ENCODE measurements at regions not wholly inside any gene's neighbourhood (a gene's known extent, or its start where the extent isn't known, plus 50 kb on each side); places are given as distances from the start of the nearest gene placed in this dataset.

DNA sequence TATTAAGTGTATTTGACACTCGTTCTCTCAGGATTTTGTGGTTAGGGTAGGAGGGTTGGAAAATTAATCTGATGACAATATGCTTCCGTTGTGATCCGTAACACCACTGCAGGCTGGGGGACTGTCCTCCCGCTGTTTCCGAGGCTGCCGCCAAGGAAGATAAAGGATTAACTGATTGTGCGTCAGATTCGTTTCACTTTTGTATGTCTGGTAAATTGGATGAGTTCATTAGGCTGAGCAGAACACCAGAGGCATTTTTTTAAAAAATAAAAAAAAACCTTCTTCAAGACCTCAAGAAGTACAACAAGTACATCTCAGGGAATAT lies 486.7 kb upstream of the SALL1 start:
- ATAC-seq: peak; percentile 51

DNA sequence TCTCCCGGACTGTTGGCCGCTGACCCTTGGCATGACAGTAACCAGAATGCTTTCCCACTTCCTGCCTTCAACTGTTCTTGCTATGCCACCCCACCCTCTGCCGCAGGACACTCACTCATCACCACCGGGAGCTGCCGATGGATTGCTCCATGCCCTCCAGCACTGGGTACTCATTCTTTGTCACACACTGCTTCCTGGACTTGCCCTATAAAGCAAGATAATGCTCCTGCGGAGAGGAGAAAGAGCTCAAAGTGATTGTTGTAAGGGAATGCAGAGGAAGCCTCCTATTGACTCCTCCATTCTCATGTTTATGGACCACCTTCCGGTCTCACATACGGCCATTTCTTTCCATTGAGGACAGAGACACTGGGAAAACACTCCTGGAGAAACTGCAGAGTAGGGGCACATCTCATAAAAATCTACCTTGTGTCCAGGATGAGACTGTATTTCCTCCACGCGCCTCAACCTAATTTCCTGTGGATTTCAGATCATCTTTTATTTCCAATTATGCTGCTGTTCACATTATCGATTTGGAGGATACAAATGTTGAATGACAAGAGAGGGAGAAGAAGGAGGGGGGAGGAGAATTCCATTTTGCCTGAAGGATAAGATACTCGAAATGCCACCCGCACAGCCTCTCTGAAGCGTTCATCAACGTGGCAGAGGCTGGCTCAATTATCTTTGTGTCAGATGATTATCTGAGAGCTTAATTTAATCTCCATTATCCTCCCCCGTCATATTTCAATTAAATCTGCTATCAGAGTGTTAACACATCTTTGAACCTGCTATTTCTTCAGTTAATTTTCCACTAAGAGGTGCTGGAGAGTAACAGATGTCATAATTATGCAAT lies 486.1 kb upstream of the SALL1 start:
- ATAC-seq: peak; percentile 75
- TF ChIP-seq TOX (CRISPR knock-in tag; IDR thresholded peaks at IDR 0.05; ENCODE audit: borderline replicate concordance): no peak
- TF ChIP-seq, protein P1, sequence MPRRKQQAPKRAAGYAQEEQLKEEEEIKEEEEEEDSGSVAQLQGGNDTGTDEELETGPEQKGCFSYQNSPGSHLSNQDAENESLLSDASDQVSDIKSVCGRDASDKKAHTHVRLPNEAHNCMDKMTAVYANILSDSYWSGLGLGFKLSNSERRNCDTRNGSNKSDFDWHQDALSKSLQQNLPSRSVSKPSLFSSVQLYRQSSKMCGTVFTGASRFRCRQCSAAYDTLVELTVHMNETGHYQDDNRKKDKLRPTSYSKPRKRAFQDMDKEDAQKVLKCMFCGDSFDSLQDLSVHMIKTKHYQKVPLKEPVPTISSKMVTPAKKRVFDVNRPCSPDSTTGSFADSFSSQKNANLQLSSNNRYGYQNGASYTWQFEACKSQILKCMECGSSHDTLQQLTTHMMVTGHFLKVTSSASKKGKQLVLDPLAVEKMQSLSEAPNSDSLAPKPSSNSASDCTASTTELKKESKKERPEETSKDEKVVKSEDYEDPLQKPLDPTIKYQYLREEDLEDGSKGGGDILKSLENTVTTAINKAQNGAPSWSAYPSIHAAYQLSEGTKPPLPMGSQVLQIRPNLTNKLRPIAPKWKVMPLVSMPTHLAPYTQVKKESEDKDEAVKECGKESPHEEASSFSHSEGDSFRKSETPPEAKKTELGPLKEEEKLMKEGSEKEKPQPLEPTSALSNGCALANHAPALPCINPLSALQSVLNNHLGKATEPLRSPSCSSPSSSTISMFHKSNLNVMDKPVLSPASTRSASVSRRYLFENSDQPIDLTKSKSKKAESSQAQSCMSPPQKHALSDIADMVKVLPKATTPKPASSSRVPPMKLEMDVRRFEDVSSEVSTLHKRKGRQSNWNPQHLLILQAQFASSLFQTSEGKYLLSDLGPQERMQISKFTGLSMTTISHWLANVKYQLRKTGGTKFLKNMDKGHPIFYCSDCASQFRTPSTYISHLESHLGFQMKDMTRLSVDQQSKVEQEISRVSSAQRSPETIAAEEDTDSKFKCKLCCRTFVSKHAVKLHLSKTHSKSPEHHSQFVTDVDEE (CRISPR knock-in tag; IDR thresholded peaks at IDR 0.05): no peak
- TF ChIP-seq ZC3H10 (CRISPR knock-in tag; IDR thresholded peaks at IDR 0.05): no peak
- TF ChIP-seq CSDC2 (CRISPR knock-in tag; IDR thresholded peaks at IDR 0.05): no peak
- TF ChIP-seq ZFP3 (CRISPR knock-in tag; IDR thresholded peaks at IDR 0.05): 0 out of 2 replicates have a peak, but pooled peaks have one; percentile 43
- TF ChIP-seq ZFP30 (CRISPR knock-in tag; IDR thresholded peaks at IDR 0.05): no peak
- no peak for TF ChIP-seq RARB (CRISPR knock-in tag; IDR thresholded peaks at IDR 0.05)

More for the DNA sequence above, 486.7 kb upstream of the SALL1 start:
- peak; percentile 40; the same call in 1 of the 2 replicates for TF ChIP-seq TCF4 (CRISPR knock-in tag; IDR thresholded peaks at IDR 0.05; ENCODE audit: borderline replicate concordance)
- TF ChIP-seq GLIS3 (CRISPR knock-in tag; IDR thresholded peaks at IDR 0.05): no peak

DNA sequence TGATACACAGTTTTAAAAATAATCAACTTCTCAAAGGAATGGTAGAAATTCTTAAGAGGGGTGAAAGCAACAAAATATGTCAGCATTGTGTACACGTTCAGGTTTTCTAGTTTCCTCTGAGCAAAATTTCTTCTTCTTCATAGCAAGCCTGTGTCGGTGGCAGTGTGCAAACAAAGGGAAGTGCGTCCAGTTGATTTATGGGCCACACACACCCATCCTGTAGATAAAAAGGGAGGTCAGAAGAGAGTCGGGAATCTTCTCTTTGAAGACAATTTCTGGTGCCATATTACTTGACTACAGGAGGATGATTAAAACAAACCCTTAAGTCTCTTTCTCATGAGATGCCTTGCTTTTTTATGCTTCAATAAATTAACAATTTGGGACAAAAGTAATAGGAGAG lies 484.1 kb upstream of the SALL1 start:
- no peak for ATAC-seq
- TF ChIP-seq RARB (CRISPR knock-in tag; IDR thresholded peaks at IDR 0.05): no peak
- TF ChIP-seq, protein P2, sequence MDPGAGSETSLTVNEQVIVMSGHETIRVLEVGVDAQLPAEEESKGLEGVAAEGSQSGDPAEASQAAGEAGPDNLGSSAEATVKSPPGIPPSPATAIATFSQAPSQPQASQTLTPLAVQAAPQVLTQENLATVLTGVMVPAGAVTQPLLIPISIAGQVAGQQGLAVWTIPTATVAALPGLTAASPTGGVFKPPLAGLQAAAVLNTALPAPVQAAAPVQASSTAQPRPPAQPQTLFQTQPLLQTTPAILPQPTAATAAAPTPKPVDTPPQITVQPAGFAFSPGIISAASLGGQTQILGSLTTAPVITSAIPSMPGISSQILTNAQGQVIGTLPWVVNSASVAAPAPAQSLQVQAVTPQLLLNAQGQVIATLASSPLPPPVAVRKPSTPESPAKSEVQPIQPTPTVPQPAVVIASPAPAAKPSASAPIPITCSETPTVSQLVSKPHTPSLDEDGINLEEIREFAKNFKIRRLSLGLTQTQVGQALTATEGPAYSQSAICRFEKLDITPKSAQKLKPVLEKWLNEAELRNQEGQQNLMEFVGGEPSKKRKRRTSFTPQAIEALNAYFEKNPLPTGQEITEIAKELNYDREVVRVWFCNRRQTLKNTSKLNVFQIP (CRISPR knock-in tag; IDR thresholded peaks at IDR 0.05; ENCODE audit: borderline replicate concordance, low read depth): no peak
- TF ChIP-seq ZNF8 (CRISPR knock-in tag; IDR thresholded peaks at IDR 0.05): no peak
- TF ChIP-seq, protein P1 (CRISPR knock-in tag; IDR thresholded peaks at IDR 0.05): no peak
- TF ChIP-seq ZFP30 (CRISPR knock-in tag; IDR thresholded peaks at IDR 0.05): no peak
- no peak for TF ChIP-seq TOX (CRISPR knock-in tag; IDR thresholded peaks at IDR 0.05; ENCODE audit: borderline replicate concordance)
- TF ChIP-seq PPARA (CRISPR knock-in tag; IDR thresholded peaks at IDR 0.05; ENCODE audit: borderline replicate concordance): no peak
- TF ChIP-seq, protein P3, sequence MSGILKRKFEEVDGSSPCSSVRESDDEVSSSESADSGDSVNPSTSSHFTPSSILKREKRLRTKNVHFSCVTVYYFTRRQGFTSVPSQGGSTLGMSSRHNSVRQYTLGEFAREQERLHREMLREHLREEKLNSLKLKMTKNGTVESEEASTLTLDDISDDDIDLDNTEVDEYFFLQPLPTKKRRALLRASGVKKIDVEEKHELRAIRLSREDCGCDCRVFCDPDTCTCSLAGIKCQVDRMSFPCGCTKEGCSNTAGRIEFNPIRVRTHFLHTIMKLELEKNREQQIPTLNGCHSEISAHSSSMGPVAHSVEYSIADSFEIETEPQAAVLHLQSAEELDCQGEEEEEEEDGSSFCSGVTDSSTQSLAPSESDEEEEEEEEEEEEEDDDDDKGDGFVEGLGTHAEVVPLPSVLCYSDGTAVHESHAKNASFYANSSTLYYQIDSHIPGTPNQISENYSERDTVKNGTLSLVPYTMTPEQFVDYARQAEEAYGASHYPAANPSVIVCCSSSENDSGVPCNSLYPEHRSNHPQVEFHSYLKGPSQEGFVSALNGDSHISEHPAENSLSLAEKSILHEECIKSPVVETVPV (CRISPR knock-in tag; IDR thresholded peaks at IDR 0.05): no peak
- no peak for TF ChIP-seq ISL1 (CRISPR knock-in tag; IDR thresholded peaks at IDR 0.05)
- TF ChIP-seq GLIS3 (CRISPR knock-in tag; IDR thresholded peaks at IDR 0.05): no peak
- no peak for TF ChIP-seq OSR1 (CRISPR knock-in tag; IDR thresholded peaks at IDR 0.05)
- TF ChIP-seq ZFP3 (CRISPR knock-in tag; IDR thresholded peaks at IDR 0.05): no peak
- TF ChIP-seq CSDC2 (CRISPR knock-in tag; IDR thresholded peaks at IDR 0.05): no peak
- no peak for TF ChIP-seq BACH2 (CRISPR knock-in tag; IDR thresholded peaks at IDR 0.05; ENCODE audit: borderline replicate concordance)
- no peak for TF ChIP-seq ZNF70 (CRISPR knock-in tag; IDR thresholded peaks at IDR 0.05)
- TF ChIP-seq, protein P4, sequence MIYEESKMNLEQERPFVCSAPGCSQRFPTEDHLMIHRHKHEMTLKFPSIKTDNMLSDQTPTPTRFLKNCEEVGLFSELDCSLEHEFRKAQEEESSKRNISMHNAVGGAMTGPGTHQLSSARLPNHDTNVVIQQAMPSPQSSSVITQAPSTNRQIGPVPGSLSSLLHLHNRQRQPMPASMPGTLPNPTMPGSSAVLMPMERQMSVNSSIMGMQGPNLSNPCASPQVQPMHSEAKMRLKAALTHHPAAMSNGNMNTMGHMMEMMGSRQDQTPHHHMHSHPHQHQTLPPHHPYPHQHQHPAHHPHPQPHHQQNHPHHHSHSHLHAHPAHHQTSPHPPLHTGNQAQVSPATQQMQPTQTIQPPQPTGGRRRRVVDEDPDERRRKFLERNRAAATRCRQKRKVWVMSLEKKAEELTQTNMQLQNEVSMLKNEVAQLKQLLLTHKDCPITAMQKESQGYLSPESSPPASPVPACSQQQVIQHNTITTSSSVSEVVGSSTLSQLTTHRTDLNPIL (CRISPR knock-in tag; IDR thresholded peaks at IDR 0.05; ENCODE audit: low read depth): no peak
